ENCODE measurements at regions not wholly inside any gene's neighbourhood (a gene's known extent, or its start where the extent isn't known, plus 50 kb on each side); places are given as distances from the start of the nearest gene placed in this dataset.
A peak's percentile ranks its signal among the peaks of the same experiment; 100 is the strongest.
"Not testable (repeated sequence)": the region's sequence is repeated elsewhere in the genome, so short reads cannot be mapped to it uniquely, and the experiment has no call there.

DNA sequence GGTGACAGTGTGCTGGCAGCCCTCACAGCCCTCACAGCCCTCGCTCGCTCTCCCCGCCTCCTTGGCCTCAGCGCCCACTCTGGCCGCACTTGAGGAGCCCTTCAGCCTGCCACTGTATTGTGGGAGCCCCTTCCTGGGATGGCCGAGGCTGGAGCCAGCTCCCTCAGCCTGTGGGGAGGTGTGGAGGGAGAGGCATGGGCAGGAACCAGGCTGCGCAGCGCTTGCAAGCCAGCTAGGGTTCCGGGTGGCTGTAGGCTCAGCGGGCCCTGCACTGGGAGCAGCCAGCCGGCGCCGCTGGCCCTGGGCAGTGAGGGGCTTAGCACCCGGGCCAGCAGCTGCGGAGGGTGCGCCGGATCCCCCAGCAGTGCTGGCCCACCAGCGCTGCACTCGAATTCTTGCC is 177.0 kb downstream of the MSX2 start:
- DNase-seq = no peak

DNA sequence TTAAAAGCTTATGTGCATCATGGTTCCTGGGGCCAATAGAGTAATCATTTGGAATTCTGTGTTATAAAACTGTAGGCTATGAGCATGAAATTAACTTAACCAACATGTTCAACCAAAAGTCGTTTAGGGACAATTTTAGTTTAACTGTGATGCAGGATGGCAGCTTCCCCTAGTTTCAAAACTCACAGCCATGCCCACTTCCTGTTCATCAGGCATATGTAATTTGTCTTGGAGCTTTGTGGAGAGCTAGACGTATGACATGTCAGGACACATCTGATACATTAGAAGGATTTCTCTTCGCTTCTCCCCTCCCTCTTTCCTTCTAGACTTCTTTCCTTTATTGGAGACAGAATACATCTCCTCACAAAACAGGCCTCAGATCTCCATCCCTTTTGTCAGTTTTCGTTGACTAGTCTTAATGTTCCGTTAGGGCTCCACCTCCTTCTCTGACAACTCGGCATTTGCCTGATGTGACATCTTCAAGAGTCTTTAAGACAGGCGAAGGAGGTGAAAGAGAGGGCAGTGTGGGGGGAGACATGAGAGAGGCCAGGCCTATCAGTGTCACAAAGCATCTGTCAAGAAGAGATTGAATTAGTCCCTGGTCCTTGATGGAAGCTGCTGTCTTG is 176.0 kb downstream of the MSX2 start:
- DNase-seq = no peak

DNA sequence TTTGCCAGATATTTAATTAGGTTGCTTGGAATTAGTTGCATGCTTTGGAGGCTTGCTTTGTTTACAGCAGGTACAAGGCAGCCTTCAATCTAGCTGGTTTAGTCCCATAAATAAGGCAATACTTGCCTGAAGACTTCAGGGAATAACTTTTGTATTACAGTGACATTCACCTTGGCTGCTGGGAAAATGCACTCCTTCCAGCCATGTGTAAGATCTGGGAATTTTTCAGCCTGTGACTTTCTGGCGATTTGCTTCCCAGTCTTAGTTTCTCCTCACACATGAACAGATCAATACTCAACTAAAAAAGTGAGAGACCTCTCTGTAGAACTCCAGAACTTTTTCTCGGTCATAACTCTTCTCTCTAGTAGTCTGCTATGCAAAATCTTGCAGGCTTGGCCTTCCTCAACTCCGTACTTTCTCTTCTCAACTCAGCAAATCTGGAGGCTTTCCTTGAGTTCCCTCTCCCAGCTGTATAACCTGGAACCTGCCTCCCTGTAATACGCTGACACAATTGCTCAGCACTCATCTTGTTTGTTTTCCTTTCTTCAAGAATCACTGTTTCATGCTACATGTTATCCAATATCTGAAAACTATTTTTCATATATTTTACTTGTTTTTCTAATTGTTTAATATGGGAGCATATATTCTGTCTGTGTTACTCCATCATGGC is 173.0 kb downstream of the MSX2 start:
- DNase-seq = no peak

DNA sequence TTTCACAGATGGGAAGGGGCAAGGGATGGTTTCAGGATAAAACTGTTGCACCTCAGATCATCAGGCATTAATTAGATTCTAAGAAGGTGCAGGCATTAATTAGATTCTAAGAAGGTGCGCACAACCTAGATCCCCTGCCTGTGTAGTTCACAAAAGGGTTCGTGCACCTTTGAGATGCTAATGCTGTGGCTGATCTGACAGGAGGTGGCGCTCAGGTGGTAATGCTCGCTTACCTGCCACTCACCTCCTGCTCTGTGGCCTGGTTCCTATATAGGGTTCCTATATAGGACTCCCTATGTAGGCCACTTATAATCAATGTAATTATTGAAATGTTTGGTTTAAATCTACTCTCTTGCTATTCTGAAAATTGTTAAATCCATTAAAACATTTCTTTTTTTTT is 171.0 kb downstream of the MSX2 start:
- no peak for DNase-seq

DNA sequence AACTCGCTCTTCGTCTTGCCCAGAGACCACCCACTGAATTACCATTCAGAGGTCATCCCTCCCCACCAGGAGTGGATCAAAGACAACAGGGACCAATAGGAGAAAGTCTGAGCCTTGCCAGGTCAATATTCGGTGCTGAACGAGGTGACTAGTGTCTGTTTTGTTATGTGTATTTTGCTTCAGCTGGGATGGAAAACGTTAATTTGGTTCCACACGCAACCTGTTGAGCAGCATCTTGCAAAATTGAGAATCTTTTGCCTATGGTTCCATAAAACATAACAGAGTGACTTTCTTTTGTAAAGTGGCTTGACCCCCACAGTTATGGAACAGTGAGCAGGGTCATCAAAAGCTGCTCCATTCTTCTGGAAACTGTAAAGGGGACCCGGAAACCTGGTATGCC is 168.4 kb downstream of the MSX2 start:
- DNase-seq = no peak

DNA sequence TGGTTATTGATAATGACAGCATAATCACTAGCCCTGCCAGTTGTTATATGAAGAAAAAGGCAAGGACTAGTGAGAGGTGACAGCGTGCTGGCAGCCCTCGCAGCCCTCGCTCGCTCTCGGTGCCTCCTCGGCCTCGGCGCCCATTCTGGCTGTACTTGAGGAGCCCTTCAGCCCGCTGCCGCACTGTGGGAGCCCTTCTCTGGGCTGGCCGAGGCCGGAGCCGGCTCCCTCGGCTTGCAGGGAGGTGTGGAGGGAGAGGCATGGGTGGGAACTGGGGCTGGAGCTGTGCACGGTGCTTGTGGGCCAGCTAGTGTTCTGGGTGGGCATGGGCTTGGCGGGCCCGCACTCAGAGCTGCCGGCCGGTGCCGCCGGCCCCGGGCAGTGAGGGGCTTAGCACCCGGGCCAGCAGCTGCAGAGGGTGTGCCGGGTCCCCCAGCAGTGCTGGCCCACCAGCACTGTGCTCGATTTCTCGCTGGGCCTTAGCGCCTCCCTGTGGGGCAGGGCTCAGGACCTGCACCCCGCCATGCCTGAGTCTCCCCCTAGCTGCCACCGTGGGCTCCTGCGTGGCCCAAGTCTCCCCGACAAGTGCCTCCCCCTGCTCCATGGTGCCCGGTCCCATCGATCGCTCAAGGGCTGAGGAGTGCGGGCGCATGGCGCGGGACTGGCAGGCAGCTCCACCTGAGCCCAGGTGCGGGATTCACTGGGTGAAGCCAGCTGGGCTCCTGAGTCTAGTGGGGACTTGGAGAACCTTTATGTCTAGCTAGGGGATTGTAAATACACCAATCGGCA is 156.2 kb downstream of the MSX2 start:
- not testable (repeated sequence) for DNase-seq

DNA sequence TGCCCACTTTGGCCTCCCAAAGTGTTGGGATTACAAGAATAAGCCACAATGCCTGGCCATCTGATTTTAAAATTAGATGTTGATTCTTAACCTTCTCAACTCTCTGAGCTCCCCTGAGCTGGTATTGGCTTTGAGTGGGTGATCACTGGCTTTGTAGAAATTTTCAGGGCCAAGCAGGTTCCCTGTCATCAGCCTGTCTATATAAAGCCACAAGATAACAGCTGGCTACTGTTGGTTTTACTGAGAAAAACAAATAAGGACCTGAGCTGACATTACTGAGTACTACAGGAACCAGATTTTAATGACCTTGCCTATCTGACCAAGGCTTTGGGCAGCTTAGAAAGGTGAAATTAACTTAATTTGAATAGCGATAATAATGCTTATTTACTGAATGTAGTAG is 153.6 kb downstream of the MSX2 start:
- no peak for DNase-seq

DNA sequence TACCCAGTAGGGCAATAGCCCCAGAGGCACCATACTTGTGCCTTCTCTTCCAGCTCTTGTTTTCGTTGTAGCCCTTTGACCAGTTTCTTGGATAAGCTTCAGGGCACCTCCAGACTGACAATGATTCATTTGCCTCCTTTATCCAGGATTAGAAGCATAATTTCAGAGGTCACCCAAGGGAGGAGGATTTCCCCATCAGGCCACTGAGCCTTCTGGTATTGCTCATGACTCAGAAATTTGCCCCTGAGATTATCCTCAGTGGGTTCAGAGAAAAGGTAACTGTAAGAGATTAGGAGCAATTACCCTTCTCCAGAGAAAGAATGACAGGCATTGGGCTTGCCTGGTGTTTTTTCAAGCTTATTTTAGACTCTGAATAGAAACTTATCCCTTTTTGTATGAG is 147.9 kb downstream of the MSX2 start:
- no peak for DNase-seq

DNA sequence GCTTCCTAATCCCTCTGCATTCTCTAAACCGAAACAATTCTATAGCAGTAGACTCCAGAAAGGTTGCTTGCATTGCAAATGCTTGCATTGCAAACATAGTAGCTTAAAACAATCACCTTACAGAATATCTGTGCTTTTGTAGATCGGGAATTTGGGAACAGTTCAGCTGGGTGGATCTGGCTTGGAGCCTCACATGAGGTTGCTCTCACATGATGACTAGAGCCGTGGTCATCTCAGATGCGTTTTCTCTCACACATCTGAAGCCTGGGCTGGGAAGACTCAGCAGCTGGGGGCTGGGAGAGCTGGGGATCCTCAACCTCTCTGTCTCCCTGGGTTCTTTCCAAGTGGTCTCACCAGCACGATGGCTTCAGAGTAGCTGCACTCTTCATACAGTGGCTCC is 127.8 kb downstream of the MSX2 start:
- no peak for DNase-seq

DNA sequence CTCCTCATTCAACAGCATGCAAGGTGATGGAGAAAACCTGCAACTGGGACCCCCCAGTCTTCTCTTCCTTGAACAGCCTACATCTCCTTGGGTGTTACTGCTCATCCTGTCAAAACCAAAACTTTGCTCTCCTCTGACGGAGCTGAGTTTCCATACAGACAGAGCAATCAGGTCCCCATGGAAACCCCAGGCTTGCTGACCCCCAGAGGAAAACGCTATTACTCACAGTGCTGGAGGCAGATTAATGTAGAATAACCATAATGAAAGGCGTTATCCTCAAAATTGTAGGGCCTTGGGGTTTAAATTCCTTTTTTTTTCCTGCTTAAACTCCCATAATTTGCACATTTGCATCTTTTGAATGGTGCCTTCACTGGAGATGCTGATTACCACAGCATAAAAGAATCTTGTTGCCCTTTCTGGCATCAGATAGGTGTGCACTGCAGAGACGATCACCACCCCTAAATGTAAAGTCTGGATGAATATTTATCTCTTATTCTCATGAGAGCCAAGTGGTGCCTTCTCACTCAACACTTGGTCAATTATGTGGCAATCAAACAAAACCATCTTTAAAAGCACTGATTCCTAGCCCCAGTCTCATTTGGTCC is 126.3 kb downstream of the MSX2 start:
- DNase-seq = no peak

DNA sequence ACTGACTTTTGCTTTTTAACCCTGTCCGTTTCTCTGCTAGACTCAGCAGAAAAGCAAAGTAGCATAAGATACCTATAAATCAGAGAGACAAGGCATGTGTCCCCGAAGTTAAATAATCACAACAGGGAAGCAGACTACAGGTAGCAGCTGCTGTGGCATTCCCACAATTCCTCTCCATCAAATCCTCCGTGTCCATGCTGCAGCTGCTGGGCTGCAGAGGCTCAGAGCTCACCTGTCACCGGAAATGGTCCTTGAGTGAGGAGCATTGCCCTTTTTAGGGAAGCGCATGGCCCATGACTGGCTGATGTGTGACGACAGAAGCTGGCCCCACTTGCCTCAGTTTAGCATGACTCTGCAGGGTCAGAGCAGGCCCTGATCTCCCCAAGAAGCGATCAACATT is 125.0 kb downstream of the MSX2 start:
- DNase-seq = no peak

DNA sequence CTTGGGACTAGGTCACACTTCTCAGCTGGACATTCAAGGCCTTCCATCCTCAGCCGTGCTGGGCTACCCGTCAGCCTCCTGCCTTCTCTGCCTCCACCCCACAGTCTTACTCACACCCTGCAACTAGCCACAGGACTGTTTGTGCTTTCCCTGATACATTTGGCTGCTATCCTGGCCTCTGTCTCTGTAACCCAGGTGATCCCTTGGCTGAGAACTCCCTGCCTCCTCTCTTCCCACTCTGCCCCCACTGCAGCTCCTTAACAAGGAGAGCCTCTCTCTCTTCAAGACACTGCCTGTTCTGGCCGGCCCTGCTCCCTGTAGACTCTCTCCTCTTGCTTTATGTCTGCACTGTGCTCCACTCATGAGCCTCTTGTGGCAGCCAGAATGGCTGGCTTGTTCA is 120.6 kb downstream of the MSX2 start:
- peak; percentile 22 for DNase-seq

DNA sequence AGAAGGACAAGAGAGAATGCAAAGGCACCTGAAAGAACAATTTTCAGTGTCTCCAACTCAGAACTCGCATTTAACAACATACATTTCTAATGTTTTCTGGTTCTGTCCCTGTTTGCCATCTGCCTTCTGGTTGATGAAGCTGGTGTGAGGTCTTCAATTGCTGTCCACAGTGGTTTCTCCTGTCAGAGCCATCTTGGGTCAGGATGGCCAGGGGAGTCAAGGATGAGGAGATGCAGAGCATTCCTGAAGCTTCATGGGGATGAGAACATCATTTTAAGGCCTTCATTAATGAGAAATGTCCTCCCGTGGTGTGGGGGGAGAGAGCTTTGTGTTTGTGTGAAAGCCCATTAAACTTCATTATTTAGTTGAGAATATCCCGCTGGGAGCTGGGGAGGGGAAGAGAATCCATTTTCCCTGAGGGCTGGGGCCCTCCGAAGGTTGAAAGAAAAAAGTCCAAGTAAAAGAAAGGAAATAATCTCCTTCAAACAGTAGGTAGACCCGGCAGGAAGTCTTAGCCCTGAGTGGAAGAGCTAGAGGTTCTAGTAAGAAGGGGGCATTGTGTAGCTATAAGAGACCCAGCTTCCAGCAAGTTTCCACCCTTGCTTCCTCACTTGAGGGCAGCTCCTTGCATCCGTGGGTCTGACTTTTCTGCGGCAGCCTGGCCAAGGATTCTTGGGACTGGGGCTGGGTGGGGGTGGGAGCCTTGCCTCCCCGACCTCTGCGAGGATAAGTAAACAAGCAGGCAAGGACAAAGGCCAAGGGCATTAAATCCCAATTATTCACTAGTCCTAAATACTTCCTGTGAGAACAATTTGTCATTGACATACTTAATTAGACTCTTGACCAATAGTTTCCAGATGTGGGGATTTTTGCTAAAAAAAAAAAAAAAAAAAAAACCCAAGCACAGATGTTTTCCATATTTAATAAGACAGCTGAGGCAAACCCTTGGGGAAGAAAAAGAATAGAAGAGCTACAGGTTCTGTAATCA is 119.2 kb downstream of the MSX2 start:
- DNase-seq = peak; percentile 37

DNA sequence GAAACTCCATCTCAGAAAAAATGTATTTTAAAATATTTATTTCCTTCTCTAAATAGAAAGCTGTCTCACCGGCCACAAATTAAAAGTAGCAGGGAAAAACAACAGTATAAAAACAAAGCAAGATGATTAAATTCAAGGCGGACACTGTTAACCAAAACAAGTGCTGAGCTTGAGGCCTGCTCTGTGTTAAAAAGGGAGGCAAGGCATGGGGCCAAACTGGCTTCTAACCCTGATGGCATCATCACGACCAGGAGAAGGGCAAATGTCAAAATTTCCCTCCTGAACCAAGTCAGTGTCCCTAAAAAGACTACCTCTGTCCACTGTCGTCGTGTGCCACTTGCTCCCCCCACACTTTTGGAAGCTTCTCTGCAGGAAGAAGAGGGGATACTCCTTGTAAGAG is 116.1 kb downstream of the MSX2 start:
- no peak for DNase-seq

DNA sequence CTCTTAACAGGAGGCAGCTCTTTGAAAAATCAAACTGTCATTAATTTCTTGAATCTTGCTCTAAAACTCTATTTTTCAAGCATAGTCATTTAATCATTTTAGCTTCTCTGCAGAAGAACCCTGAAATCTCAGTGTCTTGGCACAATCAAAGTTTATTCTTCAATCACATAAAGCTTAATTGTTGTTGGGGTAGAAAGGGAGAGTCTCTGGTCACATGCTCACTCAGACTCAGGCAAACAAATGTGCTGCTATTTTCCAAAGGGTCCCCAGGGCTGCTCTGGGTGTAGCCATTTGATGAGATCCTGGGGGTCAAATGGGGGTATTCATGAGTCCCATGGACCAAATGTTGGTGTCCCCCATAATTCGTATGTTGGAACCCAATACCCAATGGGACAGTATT is 114.8 kb downstream of the MSX2 start:
- no peak for DNase-seq

DNA sequence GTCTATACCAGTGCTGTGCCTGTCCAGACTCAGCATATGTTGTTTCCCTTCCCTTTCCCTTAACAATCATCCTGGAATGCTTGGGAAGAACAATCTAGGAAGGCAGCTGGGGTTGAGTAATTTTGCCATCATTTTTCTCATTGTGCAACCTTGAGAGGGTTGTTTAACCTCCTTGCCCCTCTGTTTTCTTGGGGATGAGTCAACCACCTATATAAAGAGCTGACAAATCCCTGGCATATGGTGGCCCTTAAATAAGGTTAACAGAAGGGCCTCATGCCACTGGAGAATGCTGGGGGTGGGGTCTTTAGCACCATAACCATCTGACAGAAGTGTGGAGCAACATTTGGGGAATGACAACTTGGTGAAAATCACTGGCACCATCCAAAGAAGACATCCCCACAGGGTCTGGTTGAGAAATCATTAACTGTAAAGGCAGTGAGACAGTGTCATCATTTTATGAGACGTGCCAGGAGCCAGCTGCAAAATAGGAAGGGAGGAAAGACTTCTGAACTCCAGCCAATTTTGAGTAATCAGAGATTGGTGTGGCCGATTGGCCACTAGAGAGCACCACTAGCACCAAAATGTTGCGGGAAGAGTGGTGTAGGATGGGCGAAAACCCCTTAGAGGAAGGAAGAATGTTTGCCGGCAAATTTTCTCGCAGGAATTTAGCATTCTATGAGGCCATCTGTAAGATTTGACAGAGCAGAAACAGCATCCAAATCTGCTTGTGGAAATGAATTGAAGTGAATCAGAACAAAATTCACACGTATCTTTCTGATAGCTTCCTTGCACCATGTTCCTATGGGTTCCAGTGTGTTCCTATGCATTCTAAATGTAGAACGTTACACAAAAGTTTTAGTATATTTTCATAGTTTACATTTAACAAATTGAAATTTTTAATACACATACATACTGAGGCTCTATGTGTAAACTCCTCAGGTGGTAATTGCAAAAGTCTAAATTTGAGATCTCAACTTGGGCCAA is 113.8 kb downstream of the MSX2 start:
- no peak for DNase-seq

DNA sequence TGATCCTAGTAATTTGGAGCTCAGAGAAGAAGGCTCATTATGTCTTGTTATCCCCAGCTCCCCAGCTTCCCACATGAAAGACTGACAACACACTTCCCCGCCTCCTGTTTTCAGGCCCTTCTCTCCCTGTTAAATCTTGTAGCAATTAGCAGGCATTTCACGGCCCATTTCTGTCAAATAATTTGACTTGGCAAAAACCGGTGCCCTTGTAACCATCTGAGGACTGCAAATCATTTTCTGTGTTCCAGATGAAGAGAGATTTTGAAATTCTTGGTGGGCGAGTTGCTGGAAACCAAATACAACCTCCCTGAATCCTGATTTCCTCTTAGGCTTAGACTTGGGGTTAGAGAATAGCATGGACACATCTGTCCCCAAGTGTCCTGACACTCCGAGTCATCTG is 109.7 kb downstream of the MSX2 start:
- no peak for DNase-seq

DNA sequence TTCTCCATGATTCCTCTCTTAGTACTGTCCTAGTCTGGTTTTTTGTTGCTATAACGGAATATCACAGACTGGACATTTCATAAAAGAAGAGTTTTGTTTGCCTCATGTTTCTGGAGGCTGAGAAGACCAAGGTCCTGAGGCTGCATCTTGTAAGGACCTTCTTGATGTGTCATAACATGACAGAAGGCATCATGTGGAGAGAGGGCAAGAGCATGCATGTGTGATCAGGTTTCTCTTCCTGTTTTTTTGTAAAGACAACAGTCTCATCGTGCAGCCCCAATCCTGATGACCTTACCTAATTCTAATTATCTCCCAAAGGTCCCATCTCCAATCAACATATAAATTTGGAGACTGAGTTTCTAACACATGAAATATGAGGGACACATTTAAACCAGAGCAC is 108.4 kb downstream of the MSX2 start:
- no peak for DNase-seq

DNA sequence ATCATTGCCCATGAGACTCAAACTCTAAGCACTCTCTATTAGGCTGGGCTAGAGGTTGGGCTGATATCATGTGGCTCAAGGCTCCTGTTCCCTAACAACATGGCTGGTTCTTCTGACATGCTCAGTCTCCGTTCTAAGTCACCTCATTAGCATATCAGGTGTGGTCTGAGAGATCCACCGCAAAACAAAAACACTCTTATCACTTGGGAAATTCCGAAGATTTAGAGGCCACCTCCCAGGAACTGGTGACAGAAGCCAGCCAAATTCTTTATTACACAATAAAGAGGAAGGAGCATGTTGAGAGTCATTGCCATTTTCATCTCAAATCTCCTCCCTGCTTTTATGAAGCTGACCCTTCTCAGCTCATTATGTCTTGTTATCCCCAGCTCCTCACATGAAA is 107.6 kb downstream of the MSX2 start:
- no peak for DNase-seq

DNA sequence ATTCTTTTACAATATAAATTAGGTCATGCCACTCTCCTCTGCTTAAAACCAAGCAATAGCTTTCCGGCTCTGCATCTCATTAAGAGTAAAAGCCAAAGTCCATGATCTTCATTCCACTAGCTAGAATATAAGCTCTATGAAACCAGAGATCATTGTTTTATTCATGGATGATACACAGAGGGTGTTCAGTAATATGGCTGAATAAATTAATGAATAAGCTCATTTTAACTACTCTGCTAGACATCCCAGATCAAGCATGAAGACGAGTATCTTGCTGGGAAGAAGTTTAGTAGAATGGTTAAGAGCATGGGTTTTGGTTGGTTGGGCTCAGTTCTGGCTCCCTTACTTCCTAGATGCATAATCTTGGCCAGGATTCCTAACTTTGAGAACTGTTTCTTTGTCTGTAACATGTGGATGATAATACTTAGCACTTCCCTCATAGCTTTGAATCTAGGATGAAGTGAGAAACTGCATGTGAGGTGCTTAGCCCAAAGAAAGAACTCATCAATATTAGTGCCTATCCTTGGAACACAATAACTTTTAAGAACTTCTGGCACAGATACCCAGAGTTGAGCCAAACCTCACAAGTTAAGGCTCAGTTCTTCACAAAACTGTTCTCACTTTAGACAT is 106.8 kb downstream of the MSX2 start:
- no peak for DNase-seq

DNA sequence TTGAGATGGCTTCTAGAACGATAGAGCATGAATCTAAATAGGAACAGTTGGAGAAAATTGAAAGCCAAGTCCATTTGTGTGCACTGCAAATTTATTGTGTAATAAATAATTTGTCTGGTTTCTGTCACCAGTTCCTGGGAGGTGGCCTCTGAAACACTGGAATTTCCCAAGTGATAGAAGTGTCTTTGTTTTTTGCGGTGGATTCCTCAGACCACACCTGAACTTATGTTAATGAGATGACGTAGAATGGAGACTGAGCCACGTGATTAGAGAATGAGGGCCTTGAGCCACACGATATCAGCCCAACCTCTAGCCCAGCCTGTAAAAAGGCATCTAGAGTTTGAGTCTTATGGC is 105.1 kb downstream of the MSX2 start:
- no peak for DNase-seq
